ENCODE measurements at regions not wholly inside any gene's neighbourhood (a gene's known extent, or its start where the extent isn't known, plus 50 kb on each side); places are given as distances from the start of the nearest gene placed in this dataset.

GRCh38 chr9:102209176-102209575 is 470.7 kb upstream of the GRIN3A start:
- Histone ChIP-seq H3K27me3 (no peaks in the 10 kb centered on the region), H3K27ac (no peak overlapping the region), H3K9me3 (no peaks in the 10 kb centered on the region), H3K36me3 (no peaks in the 10 kb centered on the region), H3K4me1 (no peaks in the 10 kb centered on the region), H3K4me3 (no peak overlapping the region)
- ATAC-seq: no peak
- TF ChIP-seq EP300 (IDR thresholded peaks at IDR 0.05) (no peak), POLR2AphosphoS5 (IDR thresholded peaks at IDR 0.05) (no peak), CTCF (IDR thresholded peaks at IDR 0.05) (no peak), POLR2A (IDR thresholded peaks at IDR 0.05) (no peak)
- WGBS, 2 donors (ENCODE audit: low coverage in 1 of 2): 29 to 34% methylated on average over 2 to 3 of the region's 3 CpGs

- Histone ChIP-seq H3K27ac (no peak overlapping the region), H3K9me3 (no peaks in the 10 kb centered on the region), H3K4me3 (no peak overlapping the region), H3K36me3 (no peaks in the 10 kb centered on the region), H3K4me1 (no peaks in the 10 kb centered on the region), H3K27me3 (no peaks in the 10 kb centered on the region)
- 74 to 81% methylated on average over 4 of the region's 4 CpGs for WGBS, 2 donors (ENCODE audit: low coverage in 1 of 2)
- TF ChIP-seq POLR2AphosphoS5 (IDR thresholded peaks at IDR 0.05) (no peak), CTCF (IDR thresholded peaks at IDR 0.05) (no peak), POLR2A (IDR thresholded peaks at IDR 0.05) (no peak), EP300 (IDR thresholded peaks at IDR 0.05) (no peak)
- ATAC-seq: no peak
Observed at GRCh38 chr9:102206432-102206831, 468.0 kb upstream of the GRIN3A start.

- Histone ChIP-seq H3K27ac (no peak overlapping the region), H3K27me3 (no peaks in the 10 kb centered on the region), H3K4me3 (no peak overlapping the region), H3K4me1 (no peaks in the 10 kb centered on the region), H3K36me3 (no peaks in the 10 kb centered on the region), H3K9me3 (no peaks in the 10 kb centered on the region)
- 75 to 90% methylated on average over 2 of the region's 2 CpGs for WGBS, 2 donors (ENCODE audit: low coverage in 1 of 2)
- ATAC-seq: no peak
- TF ChIP-seq EP300 (IDR thresholded peaks at IDR 0.05) (no peak), CTCF (IDR thresholded peaks at IDR 0.05) (no peak), POLR2AphosphoS5 (IDR thresholded peaks at IDR 0.05) (no peak), POLR2A (IDR thresholded peaks at IDR 0.05) (no peak)
Observed at GRCh38 chr9:102205251-102205650, 466.8 kb upstream of the GRIN3A start.

- TF ChIP-seq EP300 (IDR thresholded peaks at IDR 0.05): no peak
- no peak for TF ChIP-seq POLR2AphosphoS5 (IDR thresholded peaks at IDR 0.05)
- no peak for TF ChIP-seq POLR2A (IDR thresholded peaks at IDR 0.05)
- no peak for TF ChIP-seq CTCF (IDR thresholded peaks at IDR 0.05)
- Histone ChIP-seq H3K4me3 (no peak overlapping the region), H3K4me1 (no peaks in the 10 kb centered on the region), H3K27ac (no peak overlapping the region), H3K27me3 (no peaks in the 10 kb centered on the region), H3K36me3 (no peaks in the 10 kb centered on the region), H3K9me3 (no peaks in the 10 kb centered on the region)
- ATAC-seq: no peak
- 13 to 50% methylated on average over 1 of the region's 1 CpG for WGBS, 2 donors (ENCODE audit: low coverage in 1 of 2)
Observed at GRCh38 chr9:102202126-102202525, 463.7 kb upstream of the GRIN3A start.

- 0 to 21% methylated on average over 1 of the region's 1 CpG for WGBS, 2 donors (ENCODE audit: low coverage in 1 of 2)
- Histone ChIP-seq H3K36me3 (no peaks in the 10 kb centered on the region), H3K27me3 (no peaks in the 10 kb centered on the region), H3K4me3 (no peak overlapping the region), H3K27ac (no peak overlapping the region), H3K9me3 (no peaks in the 10 kb centered on the region), H3K4me1 (no peaks in the 10 kb centered on the region)
- TF ChIP-seq POLR2AphosphoS5 (IDR thresholded peaks at IDR 0.05) (no peak), POLR2A (IDR thresholded peaks at IDR 0.05) (no peak), CTCF (IDR thresholded peaks at IDR 0.05) (no peak), EP300 (IDR thresholded peaks at IDR 0.05) (no peak)
- ATAC-seq: no peak
Observed at GRCh38 chr9:102185962-102186361, 447.5 kb upstream of the GRIN3A start.
